OCI-LY3 (cell line): ENCODE measurements at regions not wholly inside any gene's neighbourhood (a gene's known extent, or its start where the extent isn't known, plus 50 kb on each side); places are given as distances from the start of the nearest gene placed in this dataset.

Source experiments
- CTCF ChIP-seq: fragments of 200-600, 300-600 bp; sonication (generic); IDR thresholded peaks from 2 replicates; pipeline ENCODE4 v1.5.1; 2014; ENCODE audit warnings: antibody characterized with exemption, low read length, low read depth
- EZH2phosphoT487 ChIP-seq: fragments of 200-600 bp; shearing (Covaris generic); IDR thresholded peaks from 2 replicates; pipeline ENCODE4 v1.6.1; 2018; ENCODE audit warnings: antibody characterized with exemption, mixed run types, low read depth

- TF ChIP-seq CTCF, result no peak
- no peak for TF ChIP-seq EZH2phosphoT487
Observed at GRCh38 chr3:45330510-45331295, 57.7 kb upstream of the LARS2 start.
